NCI-H1694 treated with DMSO at 0.1 percent for 48 hours (cell line): ENCODE measurements at regions not wholly inside any gene's neighbourhood (a gene's known extent, or its start where the extent isn't known, plus 50 kb on each side); places are given as distances from the start of the nearest gene placed in this dataset.

ENCODE experiments used
- DNase-seq: peaks from one replicate; lab custom pipeline; 2025; lab: John Stamatoyannopoulos, UW

GRCh38 chr11:57100638-57101331 lies 81.0 kb upstream of the LRRC55 start:
- DNase-seq: no peak

GRCh38 chr11:57103899-57104605 lies 77.7 kb upstream of the LRRC55 start:
- no peak for DNase-seq

- DNase-seq: no peak
Observed at GRCh38 chr11:57109331-57109730, 72.4 kb upstream of the LRRC55 start.

- no peak for DNase-seq
Observed at GRCh38 chr11:57111619-57112018, 70.1 kb upstream of the LRRC55 start.

- DNase-seq: peak; percentile 2
Observed at GRCh38 chr11:57116654-57117053, 65.1 kb upstream of the LRRC55 start.

- DNase-seq: no peak
Observed at GRCh38 chr11:57120192-57120965, 61.4 kb upstream of the LRRC55 start.

GRCh38 chr11:57121996-57122395 lies 59.8 kb upstream of the LRRC55 start:
- no peak for DNase-seq

- no peak for DNase-seq
Observed at GRCh38 chr11:57123590-57123989, 58.2 kb upstream of the LRRC55 start.

- no peak for DNase-seq
Observed at GRCh38 chr11:57124505-57124904, 57.2 kb upstream of the LRRC55 start.

GRCh38 chr11:57124917-57125316 lies 56.8 kb upstream of the LRRC55 start:
- DNase-seq: no peak

GRCh38 chr11:57126766-57127400 lies 54.9 kb upstream of the LRRC55 start:
- no peak for DNase-seq

- DNase-seq: no peak
Observed at GRCh38 chr11:57131080-57131790, 50.5 kb upstream of the LRRC55 start.
